ENCODE measurements at regions not wholly inside any gene's neighbourhood (a gene's known extent, or its start where the extent isn't known, plus 50 kb on each side); places are given as distances from the start of the nearest gene placed in this dataset.
A peak's percentile ranks its signal among the peaks of the same experiment; 100 is the strongest.

DNA sequence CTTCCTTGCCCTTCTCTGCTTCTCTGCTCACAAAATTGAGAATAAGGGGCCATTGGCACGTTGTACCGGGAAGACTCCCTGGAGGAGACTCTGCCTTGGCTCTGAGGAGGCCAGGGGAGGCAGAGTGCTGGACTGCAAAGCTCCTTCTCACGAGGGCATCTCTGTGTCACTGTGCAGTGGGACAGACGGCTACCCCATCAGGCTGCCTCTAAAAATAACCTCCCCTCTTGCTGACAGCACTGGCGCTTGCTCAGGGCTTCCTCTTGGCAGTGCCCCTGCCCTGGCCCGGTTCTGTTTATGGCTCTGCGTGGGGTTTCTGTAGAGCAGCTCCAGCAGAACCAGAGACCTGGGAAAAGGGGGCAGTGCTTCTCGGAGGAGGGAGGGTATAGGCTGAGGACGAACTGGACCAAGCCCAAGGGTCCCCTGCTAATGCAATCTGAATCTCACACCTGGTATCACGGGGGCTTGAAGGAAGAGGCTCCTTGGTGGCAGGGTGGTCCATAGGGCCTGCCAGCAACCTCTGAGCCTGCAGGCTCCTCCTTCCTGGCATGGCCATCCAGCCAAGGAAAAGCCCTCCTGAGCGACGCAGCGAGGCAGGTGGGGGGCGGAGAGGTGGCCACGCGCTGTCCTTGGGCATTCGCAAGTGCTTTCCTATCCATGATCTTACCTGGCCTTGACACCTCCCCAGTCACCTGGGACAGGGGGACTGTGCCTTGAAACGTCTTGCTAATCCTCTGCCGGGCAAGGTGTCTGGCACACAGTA, 63.3 kb upstream of the TLE3 start:
- Histone ChIP-seq H2AFZ (no peak overlapping the region), H3K4me1 (ENCODE audit: insufficient read depth) (peaks cover 21% of the 10 kb centered on the region), H3K9me3 (ENCODE audit: low read depth) (no peaks in the 10 kb centered on the region), H3K9me2 (replicated peaks; ENCODE audit: insufficient read depth) (no peaks in the 10 kb centered on the region), H3K4me2 (no peak overlapping the region), H4K20me1 (ENCODE audit: insufficient read depth, poor library complexity, severe bottlenecking) (no peaks in the 10 kb centered on the region), H3K27me3 (peaks cover 3% of the 10 kb centered on the region), H3K36me3 (replicated peaks; ENCODE audit: insufficient read depth, low read depth) (no peaks in the 10 kb centered on the region), H3K79me2 (no peaks in the 10 kb centered on the region), H3K27ac (no peak overlapping the region), H3K4me3 (no peak overlapping the region)
- 84% methylated on average over 19 of the region's 19 CpGs for WGBS (ENCODE audit: low lambda C conversion rate, missing lambda C conversion rate)
- no peak for TF ChIP-seq EZH2phosphoT487 (IDR thresholded peaks at IDR 0.05; ENCODE audit: low read depth, severe bottlenecking, unreplicated experiment)
- TF ChIP-seq EZH2 (IDR thresholded peaks at IDR 0.05; ENCODE audit: borderline replicate concordance): no peak
- TF ChIP-seq, protein P1, sequence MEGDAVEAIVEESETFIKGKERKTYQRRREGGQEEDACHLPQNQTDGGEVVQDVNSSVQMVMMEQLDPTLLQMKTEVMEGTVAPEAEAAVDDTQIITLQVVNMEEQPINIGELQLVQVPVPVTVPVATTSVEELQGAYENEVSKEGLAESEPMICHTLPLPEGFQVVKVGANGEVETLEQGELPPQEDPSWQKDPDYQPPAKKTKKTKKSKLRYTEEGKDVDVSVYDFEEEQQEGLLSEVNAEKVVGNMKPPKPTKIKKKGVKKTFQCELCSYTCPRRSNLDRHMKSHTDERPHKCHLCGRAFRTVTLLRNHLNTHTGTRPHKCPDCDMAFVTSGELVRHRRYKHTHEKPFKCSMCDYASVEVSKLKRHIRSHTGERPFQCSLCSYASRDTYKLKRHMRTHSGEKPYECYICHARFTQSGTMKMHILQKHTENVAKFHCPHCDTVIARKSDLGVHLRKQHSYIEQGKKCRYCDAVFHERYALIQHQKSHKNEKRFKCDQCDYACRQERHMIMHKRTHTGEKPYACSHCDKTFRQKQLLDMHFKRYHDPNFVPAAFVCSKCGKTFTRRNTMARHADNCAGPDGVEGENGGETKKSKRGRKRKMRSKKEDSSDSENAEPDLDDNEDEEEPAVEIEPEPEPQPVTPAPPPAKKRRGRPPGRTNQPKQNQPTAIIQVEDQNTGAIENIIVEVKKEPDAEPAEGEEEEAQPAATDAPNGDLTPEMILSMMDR (IDR thresholded peaks at IDR 0.05; ENCODE audit: poor library complexity): no peak
- DNase-seq (ENCODE audit: low spot score): no peak

DNA sequence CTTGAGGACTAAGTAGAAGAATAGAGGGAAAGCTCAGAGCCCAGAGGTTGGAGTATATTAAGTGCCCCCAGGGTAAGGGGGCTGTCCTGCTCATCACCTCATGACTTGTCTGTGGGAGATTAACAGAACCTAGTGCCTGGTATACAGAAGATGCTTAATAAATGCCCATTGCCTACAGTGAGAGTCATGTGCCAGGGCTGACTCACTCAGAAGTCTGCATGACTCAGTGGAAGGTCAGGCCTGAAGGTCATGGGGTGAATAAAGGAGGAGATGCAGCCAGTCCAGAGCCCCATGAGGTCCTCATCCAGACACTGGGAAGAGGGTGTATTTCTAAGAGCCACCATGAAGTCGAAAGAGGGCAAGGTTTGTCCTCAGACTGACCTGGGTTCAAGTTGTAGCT, 62.5 kb upstream of the TLE3 start:
- TF ChIP-seq EZH2phosphoT487 (IDR thresholded peaks at IDR 0.05; ENCODE audit: low read depth, severe bottlenecking, unreplicated experiment): no peak
- TF ChIP-seq, protein P1 (IDR thresholded peaks at IDR 0.05; ENCODE audit: poor library complexity): no peak
- no peak for TF ChIP-seq EZH2 (IDR thresholded peaks at IDR 0.05; ENCODE audit: borderline replicate concordance)
- Histone ChIP-seq H3K9me2 (replicated peaks; ENCODE audit: insufficient read depth) (no peaks in the 10 kb centered on the region), H3K27ac (no peak overlapping the region), H3K4me2 (no peak overlapping the region), H3K27me3 (peaks cover 3% of the 10 kb centered on the region), H2AFZ (no peak overlapping the region), H3K4me1 (ENCODE audit: insufficient read depth) (peaks cover 21% of the 10 kb centered on the region), H3K36me3 (replicated peaks; ENCODE audit: insufficient read depth, low read depth) (no peaks in the 10 kb centered on the region), H3K9me3 (ENCODE audit: low read depth) (no peaks in the 10 kb centered on the region), H4K20me1 (ENCODE audit: insufficient read depth, poor library complexity, severe bottlenecking) (no peaks in the 10 kb centered on the region), H3K79me2 (no peaks in the 10 kb centered on the region), H3K4me3 (no peak overlapping the region)
- DNase-seq (ENCODE audit: low spot score): peak; percentile 54
- 39% methylated on average over 1 of the region's 1 CpG for WGBS (ENCODE audit: low lambda C conversion rate, missing lambda C conversion rate)

DNA sequence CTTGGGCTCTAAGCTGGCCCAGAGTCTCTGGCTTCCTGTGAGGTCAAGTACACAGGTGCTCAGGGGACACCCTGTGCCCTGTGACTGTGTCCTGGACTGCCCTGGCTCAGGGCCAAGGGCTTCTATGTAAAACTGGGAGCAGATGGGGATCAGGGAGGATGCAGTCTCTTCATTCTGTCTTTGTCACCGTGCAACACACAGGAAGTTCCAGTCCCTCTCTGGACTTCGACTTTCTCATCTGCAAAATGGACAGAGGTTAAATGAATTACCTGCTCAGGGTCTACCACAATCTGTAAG, 61.9 kb upstream of the TLE3 start:
- DNase-seq (ENCODE audit: low spot score): no peak
- H2AFZ ChIP-seq: no peak overlapping the region
- peaks cover 26% of the 10 kb centered on the region for H3K4me1 ChIP-seq (ENCODE audit: insufficient read depth)
- no peak overlapping the region for H3K27ac ChIP-seq
- H4K20me1 ChIP-seq (ENCODE audit: insufficient read depth, poor library complexity, severe bottlenecking): no peaks in the 10 kb centered on the region
- no peak overlapping the region for H3K4me3 ChIP-seq
- H3K79me2 ChIP-seq: no peaks in the 10 kb centered on the region
- no peaks in the 10 kb centered on the region for H3K36me3 ChIP-seq (replicated peaks; ENCODE audit: insufficient read depth, low read depth)
- H3K9me2 ChIP-seq (replicated peaks; ENCODE audit: insufficient read depth): no peaks in the 10 kb centered on the region
- 57% methylated on average over 2 of the region's 2 CpGs for WGBS (ENCODE audit: low lambda C conversion rate, missing lambda C conversion rate)
- H3K4me2 ChIP-seq: no peak overlapping the region
- TF ChIP-seq, protein P1 (IDR thresholded peaks at IDR 0.05; ENCODE audit: poor library complexity): no peak
- no peak for TF ChIP-seq EZH2phosphoT487 (IDR thresholded peaks at IDR 0.05; ENCODE audit: low read depth, severe bottlenecking, unreplicated experiment)
- no peak for TF ChIP-seq EZH2 (IDR thresholded peaks at IDR 0.05; ENCODE audit: borderline replicate concordance)
- H3K9me3 ChIP-seq (ENCODE audit: low read depth): no peaks in the 10 kb centered on the region
- peaks cover 3% of the 10 kb centered on the region for H3K27me3 ChIP-seq

Data from hepatocyte (in vitro differentiated cells).